ENCODE measurements at regions not wholly inside any gene's neighbourhood (a gene's known extent, or its start where the extent isn't known, plus 50 kb on each side); places are given as distances from the start of the nearest gene placed in this dataset.

DNA sequence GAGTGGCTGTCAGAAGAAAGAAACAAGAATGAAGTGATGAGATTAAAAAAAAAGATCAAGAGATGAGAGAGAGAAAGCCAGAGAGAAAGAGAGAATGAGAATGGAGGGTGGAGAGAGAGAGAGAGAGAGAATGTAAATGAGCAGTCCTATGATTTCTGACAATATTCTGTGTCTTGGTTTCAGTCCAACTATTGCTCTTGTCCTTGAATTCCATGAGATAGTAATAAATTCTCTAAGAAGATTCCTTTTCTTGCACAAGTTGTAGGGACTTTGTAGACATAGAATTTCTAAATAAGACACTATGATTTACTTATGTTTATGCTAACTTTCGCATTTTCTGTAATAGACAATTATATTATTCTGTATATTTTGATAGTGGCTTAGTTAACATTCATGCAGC is 149.6 kb upstream of the CTSO start:
- TF ChIP-seq POLR2A (IDR thresholded peaks at IDR 0.05; ENCODE audit: low read depth) (no peak), EP300 (IDR thresholded peaks at IDR 0.05) (no peak), POLR2AphosphoS5 (IDR thresholded peaks at IDR 0.05) (no peak)
- TF ChIP-seq, protein P1, sequence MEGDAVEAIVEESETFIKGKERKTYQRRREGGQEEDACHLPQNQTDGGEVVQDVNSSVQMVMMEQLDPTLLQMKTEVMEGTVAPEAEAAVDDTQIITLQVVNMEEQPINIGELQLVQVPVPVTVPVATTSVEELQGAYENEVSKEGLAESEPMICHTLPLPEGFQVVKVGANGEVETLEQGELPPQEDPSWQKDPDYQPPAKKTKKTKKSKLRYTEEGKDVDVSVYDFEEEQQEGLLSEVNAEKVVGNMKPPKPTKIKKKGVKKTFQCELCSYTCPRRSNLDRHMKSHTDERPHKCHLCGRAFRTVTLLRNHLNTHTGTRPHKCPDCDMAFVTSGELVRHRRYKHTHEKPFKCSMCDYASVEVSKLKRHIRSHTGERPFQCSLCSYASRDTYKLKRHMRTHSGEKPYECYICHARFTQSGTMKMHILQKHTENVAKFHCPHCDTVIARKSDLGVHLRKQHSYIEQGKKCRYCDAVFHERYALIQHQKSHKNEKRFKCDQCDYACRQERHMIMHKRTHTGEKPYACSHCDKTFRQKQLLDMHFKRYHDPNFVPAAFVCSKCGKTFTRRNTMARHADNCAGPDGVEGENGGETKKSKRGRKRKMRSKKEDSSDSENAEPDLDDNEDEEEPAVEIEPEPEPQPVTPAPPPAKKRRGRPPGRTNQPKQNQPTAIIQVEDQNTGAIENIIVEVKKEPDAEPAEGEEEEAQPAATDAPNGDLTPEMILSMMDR (IDR thresholded peaks at IDR 0.05) = no peak

All from esophagus muscularis mucosa (tissue), 4 donors.